ENCODE measurements at regions not wholly inside any gene's neighbourhood (a gene's known extent, or its start where the extent isn't known, plus 50 kb on each side); places are given as distances from the start of the nearest gene placed in this dataset.

- H4K20me1 ChIP-seq (ENCODE audit: insufficient read depth, low read length) = no peaks in the 10 kb centered on the region
- Mint-ChIP-seq H3K27me3 (ENCODE audit: low read depth in 3 of 3) (no peaks in the 10 kb centered on the region), H3K9me3 (no peaks in the 10 kb centered on the region), H3K4me3 (no peak overlapping the region), H3K27ac (no peak overlapping the region), H3K36me3 (no peaks in the 10 kb centered on the region), H3K4me1 (peaks cover 2% of the 10 kb centered on the region)
- WGBS (ENCODE audit: insufficient coverage) = 100% methylated on average over 1 of the region's 2 CpGs
- no peak for TF ChIP-seq CTCF (IDR thresholded peaks at IDR 0.05)
- no peak overlapping the region for H3K9ac ChIP-seq (ENCODE audit: insufficient read depth, low read length, poor library complexity, severe bottlenecking)
- no peak overlapping the region for H2AFZ ChIP-seq (ENCODE audit: insufficient read depth, low read depth, low read length, poor library complexity, severe bottlenecking)
- intact Hi-C loops (cut with micrococcal nuclease) = no loop called here
- H3K36me3 ChIP-seq (replicated peaks in 1 of 2; ENCODE audit: control insufficient read depth in 1 of 2, insufficient read depth in 2 of 2, low read length in 2 of 2) = no peaks in the 10 kb centered on the region
- no peaks in the 10 kb centered on the region for H3K4me1 ChIP-seq (ENCODE audit: control insufficient read depth in 1 of 2, insufficient read depth in 2 of 2, low read length in 2 of 2)
- no peak overlapping the region for H3K27ac ChIP-seq (ENCODE audit: low read depth in 1 of 2, low read length in 2 of 2)
- no peaks in the 10 kb centered on the region for H3K9me3 ChIP-seq (replicated peaks in 1 of 2; ENCODE audit: control insufficient read depth in 1 of 2, insufficient read depth in 1 of 2, low read length in 2 of 2)
- H3K4me2 ChIP-seq (replicated peaks; ENCODE audit: extremely low read depth, low read length, poor library complexity, severe bottlenecking) = no peak overlapping the region
- DNase-seq = no peak
- H3K4me3 ChIP-seq (replicated peaks in 1 of 3; ENCODE audit: low read depth in 2 of 3, low read length in 3 of 3) = no peak overlapping the region
- H3K79me2 ChIP-seq (ENCODE audit: insufficient read depth, low read length) = no peaks in the 10 kb centered on the region
- H3K27me3 ChIP-seq (ENCODE audit: control insufficient read depth in 2 of 2, insufficient read depth in 2 of 2, low read length in 2 of 2) = no peaks in the 10 kb centered on the region
Observed at GRCh38 chr3:19075037-19075436, 73.3 kb upstream of the KCNH8 start.

GRCh38 chr3:19074257-19074900, 73.9 kb upstream of the KCNH8 start:
- DNase-seq = no peak
- Histone ChIP-seq H3K27me3 (ENCODE audit: control insufficient read depth in 2 of 2, insufficient read depth in 2 of 2, low read length in 2 of 2) (no peaks in the 10 kb centered on the region), H3K4me1 (ENCODE audit: control insufficient read depth in 1 of 2, insufficient read depth in 2 of 2, low read length in 2 of 2) (no peaks in the 10 kb centered on the region), H3K4me2 (replicated peaks; ENCODE audit: extremely low read depth, low read length, poor library complexity, severe bottlenecking) (no peak overlapping the region), H3K9me3 (replicated peaks in 1 of 2; ENCODE audit: control insufficient read depth in 1 of 2, insufficient read depth in 1 of 2, low read length in 2 of 2) (no peaks in the 10 kb centered on the region), H3K4me3 (replicated peaks in 1 of 3; ENCODE audit: low read depth in 2 of 3, low read length in 3 of 3) (no peak overlapping the region), H3K36me3 (replicated peaks in 1 of 2; ENCODE audit: control insufficient read depth in 1 of 2, insufficient read depth in 2 of 2, low read length in 2 of 2) (no peaks in the 10 kb centered on the region), H3K9ac (ENCODE audit: insufficient read depth, low read length, poor library complexity, severe bottlenecking) (no peak overlapping the region), H2AFZ (ENCODE audit: insufficient read depth, low read depth, low read length, poor library complexity, severe bottlenecking) (no peak overlapping the region), H3K79me2 (ENCODE audit: insufficient read depth, low read length) (no peaks in the 10 kb centered on the region), H3K27ac (ENCODE audit: low read depth in 1 of 2, low read length in 2 of 2) (no peak overlapping the region), H4K20me1 (ENCODE audit: insufficient read depth, low read length) (no peaks in the 10 kb centered on the region)
- H3K9me3 Mint-ChIP-seq = peaks cover 0 to 3% (median 0%) of the 10 kb centered on the region in 7 donors
- no peak overlapping the region for H3K4me3 Mint-ChIP-seq
- H3K36me3 Mint-ChIP-seq = no peaks in the 10 kb centered on the region
- intact Hi-C loops (cut with micrococcal nuclease) = no loop called here
- no peak overlapping the region for H3K27ac Mint-ChIP-seq
- no peaks in the 10 kb centered on the region for H3K27me3 Mint-ChIP-seq (ENCODE audit: low read depth in 3 of 3)
- no peak for TF ChIP-seq CTCF (IDR thresholded peaks at IDR 0.05)
- peaks cover 2% of the 10 kb centered on the region for H3K4me1 Mint-ChIP-seq
- WGBS (ENCODE audit: insufficient coverage) = 100% methylated on average over 1 of the region's 2 CpGs
